NCI-H510A (cell line): ENCODE measurements at regions not wholly inside any gene's neighbourhood (a gene's known extent, or its start where the extent isn't known, plus 50 kb on each side); places are given as distances from the start of the nearest gene placed in this dataset.

Experiments
- DNase-seq: peaks from one replicate; lab custom pipeline; 2025; lab: John Stamatoyannopoulos, UW

DNA sequence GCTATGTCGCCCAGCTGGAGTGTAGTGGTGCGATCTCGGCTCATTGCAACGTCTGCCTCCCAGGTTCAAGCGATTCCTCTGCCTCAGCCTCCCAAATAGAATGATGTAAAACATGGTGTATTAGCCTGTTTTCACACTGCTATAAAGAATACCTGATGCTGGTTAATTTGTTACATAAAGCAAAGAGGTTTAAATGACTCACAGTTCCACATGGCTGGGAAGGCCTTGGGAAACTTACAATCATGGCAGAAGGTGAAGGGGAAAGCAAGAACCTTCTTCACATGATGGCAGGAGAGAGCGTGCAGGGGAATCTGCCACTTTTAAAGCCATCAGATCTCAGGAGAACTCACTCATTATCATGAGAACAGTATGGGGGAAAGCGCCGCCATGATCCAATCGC lies 1191.8 kb downstream of the ARAP2 start:
- no peak for DNase-seq

GRCh38 chr4:35063031-35063570 lies 1181.2 kb downstream of the ARAP2 start:
- no peak for DNase-seq

GRCh38 chr4:35066406-35066805 lies 1177.9 kb downstream of the ARAP2 start:
- no peak for DNase-seq

DNA sequence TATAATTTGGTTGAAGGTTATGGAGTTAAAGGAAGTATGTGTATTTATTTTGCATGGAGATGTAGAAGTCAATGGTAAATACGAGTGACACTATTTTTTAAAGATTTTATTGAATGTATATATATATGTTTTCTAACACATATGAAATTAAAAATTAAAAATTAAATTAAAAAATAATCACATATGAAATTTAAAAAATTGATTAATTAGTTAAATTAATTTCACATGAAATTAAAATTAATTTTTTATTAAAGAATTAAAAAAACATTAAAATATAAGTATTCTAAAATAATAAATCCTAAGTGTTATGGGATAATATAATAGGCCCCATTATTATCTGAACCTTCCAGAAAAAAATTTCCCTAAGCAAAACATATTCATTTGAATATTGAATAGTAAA lies 1163.5 kb downstream of the ARAP2 start:
- DNase-seq: no peak

DNA sequence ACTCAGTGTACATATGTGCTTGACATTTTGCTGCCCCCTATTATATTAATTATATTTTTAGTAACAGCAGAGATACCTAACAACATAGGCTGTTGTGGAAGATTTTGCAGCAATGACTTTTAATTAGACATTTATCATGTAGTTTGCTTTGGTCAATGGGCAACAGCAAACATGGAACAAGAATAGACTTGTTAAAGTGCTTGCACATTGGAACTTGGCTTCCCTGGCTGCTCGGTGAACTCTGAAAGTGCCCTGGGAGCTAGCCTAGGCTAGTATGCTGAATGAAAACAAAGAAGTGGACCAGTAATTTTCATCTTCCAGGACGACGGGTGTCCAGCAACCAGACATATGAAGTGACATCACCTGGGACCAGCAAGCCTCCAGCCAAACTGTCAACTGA lies 1157.1 kb downstream of the ARAP2 start:
- peak; percentile 52 for DNase-seq

DNA sequence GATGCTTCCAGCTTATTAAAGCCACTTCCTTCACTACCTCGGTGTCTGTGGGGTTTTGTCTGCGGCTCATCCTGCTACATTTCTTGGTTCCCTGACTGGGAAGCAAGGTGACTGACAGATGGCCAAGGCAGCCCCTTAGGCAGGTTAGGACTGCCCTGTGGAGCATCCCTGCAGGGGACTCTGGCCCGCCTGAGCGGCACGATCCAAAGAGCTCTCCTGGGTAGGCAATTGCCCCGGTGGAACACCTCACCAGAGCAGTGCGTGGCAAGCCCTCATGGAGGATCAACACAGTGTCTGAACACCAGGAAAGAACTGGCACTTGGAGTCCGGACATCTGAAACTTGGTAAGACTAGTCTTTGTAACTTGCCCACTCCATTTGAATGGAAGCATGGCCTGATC lies 1143.4 kb downstream of the ARAP2 start:
- DNase-seq: no peak

- DNase-seq: no peak
Measured at GRCh38 chr4:35102066-35102465, 1142.2 kb downstream of the ARAP2 start.

- peak; percentile 74 for DNase-seq
Measured at GRCh38 chr4:35105486-35105885, 1138.8 kb downstream of the ARAP2 start.

GRCh38 chr4:35106091-35106734 lies 1138.1 kb downstream of the ARAP2 start:
- DNase-seq: no peak

DNA sequence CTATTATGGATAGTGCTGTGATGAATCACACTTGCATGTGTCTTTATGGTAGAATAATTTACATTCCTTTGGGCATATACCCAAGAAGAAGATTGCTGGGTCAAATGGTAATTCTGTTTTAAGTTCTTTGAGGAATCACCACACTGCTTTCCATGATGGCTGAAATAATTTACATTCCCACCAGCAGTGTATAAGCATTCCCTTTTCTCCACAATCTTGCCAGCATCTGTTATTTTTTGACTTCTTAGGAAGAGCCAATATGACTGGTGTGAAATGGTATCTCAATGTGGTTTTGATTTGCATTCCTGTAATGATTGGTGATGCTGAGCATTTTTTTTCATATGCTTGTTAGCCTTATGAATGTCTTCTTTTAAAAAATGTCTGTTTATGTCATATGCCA lies 1120.2 kb downstream of the ARAP2 start:
- DNase-seq: no peak

- peak; percentile 66 for DNase-seq
Measured at GRCh38 chr4:35125995-35126712, 1118.2 kb downstream of the ARAP2 start.

- no peak for DNase-seq
Measured at GRCh38 chr4:35138449-35138848, 1105.9 kb downstream of the ARAP2 start.

DNA sequence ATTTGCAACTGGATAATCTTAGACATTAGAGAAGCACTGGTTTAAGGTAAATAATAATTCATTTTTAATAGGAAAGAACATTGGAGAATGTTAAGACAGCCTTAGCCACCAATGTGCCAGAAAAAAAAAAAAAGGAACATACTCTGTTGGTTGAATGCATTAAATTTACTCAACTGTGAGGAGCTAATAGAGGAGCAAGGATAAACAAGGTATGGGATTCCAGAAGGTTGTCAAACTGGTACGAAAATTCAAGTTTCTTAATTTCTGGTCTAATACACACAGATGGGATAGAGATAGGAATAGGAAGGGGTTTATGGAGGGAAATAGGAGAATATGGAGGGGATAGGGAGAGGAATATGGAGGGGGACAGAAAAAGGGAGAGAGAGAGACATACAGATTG lies 1096.6 kb downstream of the ARAP2 start:
- no peak for DNase-seq

GRCh38 chr4:35151816-35152572 lies 1092.3 kb downstream of the ARAP2 start:
- DNase-seq: no peak

- no peak for DNase-seq
Measured at GRCh38 chr4:35163168-35163567, 1081.1 kb downstream of the ARAP2 start.

- no peak for DNase-seq
Measured at GRCh38 chr4:35164063-35164462, 1080.3 kb downstream of the ARAP2 start.

GRCh38 chr4:35166466-35166865 lies 1077.8 kb downstream of the ARAP2 start:
- DNase-seq: no peak

DNA sequence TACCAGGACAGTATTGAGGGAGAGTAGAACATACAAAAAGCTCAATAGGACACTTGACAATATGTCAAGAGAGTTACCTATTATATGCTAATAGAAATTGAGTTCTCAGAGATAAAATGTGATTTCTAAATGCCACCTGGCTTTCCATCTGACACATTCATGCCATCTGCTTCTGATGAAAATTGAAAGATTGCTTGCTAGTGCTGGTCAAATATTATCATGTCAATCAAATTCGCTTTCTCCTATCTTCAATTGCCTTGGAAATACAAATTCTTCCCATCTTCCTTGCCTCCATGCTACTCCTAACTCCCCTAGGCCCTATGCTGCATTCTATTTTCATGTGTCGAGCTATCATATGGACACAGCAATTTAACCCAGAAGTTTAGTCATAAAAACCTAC lies 1076.9 kb downstream of the ARAP2 start:
- no peak for DNase-seq

DNA sequence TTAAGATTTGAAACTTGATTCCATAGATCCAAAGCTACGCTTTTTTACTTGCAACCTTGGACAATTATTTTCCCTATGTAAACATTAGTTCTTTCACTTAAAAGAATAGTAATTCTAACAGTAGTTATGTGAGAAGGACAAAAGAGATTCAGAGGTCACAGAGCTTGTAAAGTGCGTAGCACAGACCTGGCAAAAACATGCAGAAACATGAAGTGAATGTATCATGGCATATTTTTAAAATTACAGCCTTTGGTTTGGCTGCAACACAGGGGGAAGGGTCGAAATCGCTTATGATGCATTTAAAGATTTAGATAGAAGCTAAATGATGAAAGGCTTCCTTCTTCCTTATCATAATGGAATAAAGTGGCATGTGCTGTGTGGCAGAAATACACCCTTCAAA lies 1068.8 kb downstream of the ARAP2 start:
- DNase-seq: no peak

- DNase-seq: no peak
Measured at GRCh38 chr4:35175894-35176293, 1068.4 kb downstream of the ARAP2 start.

GRCh38 chr4:35182451-35182850 lies 1061.9 kb downstream of the ARAP2 start:
- no peak for DNase-seq

- no peak for DNase-seq
Measured at GRCh38 chr4:35189988-35190613, 1054.2 kb downstream of the ARAP2 start.
